ENCODE measurements at regions not wholly inside any gene's neighbourhood (a gene's known extent, or its start where the extent isn't known, plus 50 kb on each side); places are given as distances from the start of the nearest gene placed in this dataset.

DNA sequence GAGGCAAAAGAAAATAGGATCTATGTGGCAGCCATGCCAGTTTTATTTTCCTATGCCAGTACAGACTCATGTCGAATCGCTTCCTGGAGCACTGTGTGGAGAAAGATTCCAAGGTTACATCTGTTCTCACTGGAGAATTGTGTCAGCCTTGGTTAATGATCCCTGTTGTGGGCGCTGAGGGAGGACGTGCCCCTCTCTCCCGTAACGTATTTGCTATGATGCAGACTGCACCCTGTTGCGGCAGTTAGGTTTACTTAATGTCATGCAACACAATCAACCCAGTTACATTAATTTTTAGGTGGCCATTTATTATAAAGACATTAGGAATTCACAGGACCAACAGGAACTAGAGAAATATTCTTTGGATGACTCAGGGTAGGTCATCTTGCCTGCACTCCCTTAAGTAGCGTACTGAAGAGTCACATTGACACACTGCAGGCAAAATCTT is 892.9 kb downstream of the EFNB2 start:
- DNase-seq, result no peak

GRCh38 chr13:105641121-105641520 is 894.3 kb downstream of the EFNB2 start:
- DNase-seq, result no peak

GRCh38 chr13:105638426-105638825 is 897.0 kb downstream of the EFNB2 start:
- no peak for DNase-seq

GRCh38 chr13:105634059-105634458 is 901.4 kb downstream of the EFNB2 start:
- no peak for DNase-seq

- no peak for DNase-seq
These were observed 905.0 kb downstream of the EFNB2 start for GRCh38 chr13:105630431-105630830.

GRCh38 chr13:105627270-105627669 is 908.2 kb downstream of the EFNB2 start:
- no peak for DNase-seq

GRCh38 chr13:105625691-105626090 is 909.8 kb downstream of the EFNB2 start:
- no peak for DNase-seq

DNA sequence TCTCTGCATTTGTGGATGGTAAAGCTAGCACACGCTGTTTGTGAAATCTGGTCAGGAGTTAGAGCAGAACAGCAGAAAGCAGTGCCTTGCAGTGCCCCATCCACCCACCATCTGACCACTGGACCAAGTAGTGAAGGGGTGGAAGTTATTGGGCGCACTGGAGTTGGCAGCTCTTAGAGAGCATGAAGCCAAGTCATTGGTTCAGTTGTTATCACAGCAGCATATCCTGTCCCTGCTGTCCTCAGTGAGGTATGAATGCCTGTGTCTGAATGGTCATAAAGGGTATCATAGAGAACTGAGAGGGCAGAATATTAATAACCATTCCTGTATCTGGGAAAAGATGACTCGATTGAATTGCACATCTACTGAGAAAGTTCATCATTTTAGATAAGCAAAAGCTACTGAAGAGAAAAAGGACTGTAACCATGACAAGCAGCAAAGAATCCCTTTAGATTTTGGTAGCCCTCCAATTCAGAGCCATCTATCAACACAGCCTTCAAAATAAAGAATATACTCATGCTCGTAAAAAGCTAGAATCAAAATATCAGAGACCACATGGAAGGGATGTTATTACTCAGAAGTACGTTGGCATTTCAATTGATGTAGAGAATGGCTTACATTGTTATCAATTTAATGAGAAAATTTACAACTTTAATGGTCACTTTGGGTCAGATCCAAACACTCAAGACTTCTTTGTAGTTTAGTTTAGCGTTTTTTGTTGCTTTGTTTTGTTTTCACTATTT is 919.0 kb downstream of the EFNB2 start:
- DNase-seq, result no peak

DNA sequence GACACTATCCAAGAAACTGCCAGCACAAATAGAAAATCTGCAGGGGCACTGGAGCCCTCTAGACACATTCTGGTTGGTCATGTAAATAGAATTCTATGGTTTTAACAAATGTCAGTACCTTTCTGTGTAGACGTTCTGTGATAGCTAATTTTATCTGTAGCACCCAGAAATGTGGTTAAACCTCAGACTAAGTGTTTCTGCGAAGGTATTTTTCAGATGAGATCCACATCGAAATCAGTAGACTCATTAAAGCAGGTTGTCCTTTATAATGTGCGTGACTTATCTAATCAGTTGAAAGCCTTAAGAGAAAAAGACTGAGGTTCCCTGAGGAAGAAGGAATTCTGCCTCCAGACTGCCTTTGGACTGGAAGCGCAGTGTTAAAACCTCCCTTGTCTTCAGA is 922.9 kb downstream of the EFNB2 start:
- no peak for DNase-seq

GRCh38 chr13:105611424-105611823 is 924.0 kb downstream of the EFNB2 start:
- no peak for DNase-seq

GRCh38 chr13:105608104-105608503 is 927.4 kb downstream of the EFNB2 start:
- no peak for DNase-seq

GRCh38 chr13:105607426-105607825 is 928.0 kb downstream of the EFNB2 start:
- no peak for DNase-seq

DNA sequence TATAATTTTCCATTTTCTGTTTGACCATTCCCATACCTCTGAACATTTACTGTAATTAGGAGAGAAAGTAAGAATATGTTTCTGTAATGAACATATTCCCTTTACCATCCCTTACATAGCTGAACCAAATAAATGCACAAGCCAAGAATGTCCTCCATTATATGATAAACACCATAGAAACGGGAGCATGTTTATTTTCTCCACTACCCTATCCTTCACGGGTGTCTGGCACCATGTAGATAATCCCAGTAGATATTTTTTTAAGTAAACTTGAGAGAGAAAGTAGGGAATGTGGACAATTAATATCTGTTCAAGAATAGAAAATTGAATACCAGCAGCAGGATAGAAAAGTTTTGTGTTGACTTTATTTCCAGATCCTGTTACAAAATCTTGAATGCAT is 928.4 kb downstream of the EFNB2 start:
- DNase-seq, result no peak

GRCh38 chr13:105602956-105603670 is 932.3 kb downstream of the EFNB2 start:
- peak; percentile 29 for DNase-seq

- DNase-seq, result no peak
These were observed 935.9 kb downstream of the EFNB2 start for GRCh38 chr13:105599477-105600037.

GRCh38 chr13:105598529-105598928 is 936.9 kb downstream of the EFNB2 start:
- DNase-seq, result no peak

GRCh38 chr13:105597573-105597972 is 937.9 kb downstream of the EFNB2 start:
- no peak for DNase-seq

GRCh38 chr13:105595471-105595870 is 940.0 kb downstream of the EFNB2 start:
- DNase-seq, result no peak

- no peak for DNase-seq
These were observed 944.2 kb downstream of the EFNB2 start for GRCh38 chr13:105591277-105591676.

GRCh38 chr13:105587786-105588185 is 947.7 kb downstream of the EFNB2 start:
- DNase-seq, result no peak

DNA sequence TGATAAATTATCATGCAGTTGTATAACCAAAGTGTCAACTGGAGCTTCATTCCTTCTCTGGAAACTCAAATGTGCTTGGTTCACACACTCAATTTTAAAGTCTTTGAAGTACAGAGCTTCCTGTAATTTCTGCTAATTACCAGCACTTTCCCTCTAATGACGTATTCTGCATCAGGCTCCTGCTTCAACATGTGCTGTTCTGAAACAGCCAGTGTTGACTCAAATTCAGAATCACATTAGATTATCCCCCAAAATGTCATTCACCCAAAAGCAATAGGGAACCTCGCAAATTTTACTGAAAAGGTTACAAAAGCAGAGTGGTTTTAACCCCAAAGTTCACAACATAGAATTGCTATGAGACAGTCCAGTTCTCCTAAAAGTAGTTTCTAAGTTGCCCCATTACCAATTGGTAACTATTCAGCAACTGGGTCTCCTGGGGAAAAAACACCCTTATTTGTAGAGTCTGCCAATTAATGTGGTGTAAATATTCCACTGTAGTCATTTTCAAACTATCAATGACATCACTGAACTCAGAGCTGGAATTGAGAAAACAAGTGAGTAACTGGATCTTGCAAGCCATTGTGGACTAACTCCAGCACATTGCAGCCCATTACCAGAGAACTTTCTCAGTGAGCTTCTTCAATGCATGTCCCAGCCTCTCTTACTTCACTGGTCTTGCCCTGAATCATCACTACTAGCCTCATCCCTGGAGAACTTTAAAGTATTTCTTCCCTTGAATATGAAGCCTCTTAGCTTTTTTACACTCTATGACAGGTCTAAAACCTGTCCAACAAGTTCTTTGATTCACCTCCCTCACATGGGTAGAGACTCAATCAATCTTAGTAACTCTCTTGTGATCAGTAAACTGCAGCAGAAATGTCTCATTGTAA is 955.4 kb downstream of the EFNB2 start:
- DNase-seq, result peak; percentile 21

- DNase-seq, result no peak
These were observed 962.3 kb downstream of the EFNB2 start for GRCh38 chr13:105573136-105573535.

GRCh38 chr13:105572401-105572800 is 963.1 kb downstream of the EFNB2 start:
- no peak for DNase-seq
